Tibial artery (tissue), 4 donors: ENCODE measurements at regions not wholly inside any gene's neighbourhood (a gene's known extent, or its start where the extent isn't known, plus 50 kb on each side); places are given as distances from the start of the nearest gene placed in this dataset.

Experiments
- DNase-seq, 2 donors: peaks; one replicate each; pipeline ENCODE4 v3.0.0-alpha.2; 2019
- H3K27ac ChIP-seq, 2 donors: fragments of 200-600 bp; sonication (generic) in 1 of 2; 1 replicate in 1 of 2; 2 replicates in 1 of 2; pipeline ENCODE4 v1.5.1; 2018 to 2019; ENCODE audit warnings: mild to moderate bottlenecking in 1 of 2
- H3K27me3 ChIP-seq, 2 donors: fragments of 200-600 bp; sonication (generic) in 1 of 2; one replicate each; pipeline versions ENCODE4 v1.5.1 to v1.6.0; 2016 to 2019
- H3K36me3 ChIP-seq, 3 donors: fragments of 200-600 bp; sonication (generic) in 2 of 3; one replicate each; pipeline ENCODE4 v1.5.1; 2016 to 2019; ENCODE audit warnings: mild to moderate bottlenecking in 2 of 3
- H3K4me1 ChIP-seq, 4 donors: fragments of 200-600 bp; sonication (generic) in 2 of 4; 1 replicate in 3 of 4; 2 replicates in 1 of 4; pipeline ENCODE4 v1.5.1; 2016 to 2019
- H3K4me3 ChIP-seq, 2 donors: fragments of 200-600 bp; sonication (generic) in 1 of 2; 1 replicate in 1 of 2; 2 replicates in 1 of 2; pipeline ENCODE4 v1.5.1; 2018 to 2019; ENCODE audit warnings: mild to moderate bottlenecking in 2 of 2
- H3K9me3 ChIP-seq, 3 donors: fragments of 200-600 bp; sonication (generic) in 1 of 3; one replicate each; pipeline ENCODE4 v1.5.1; 2016 to 2019
- intact Hi-C: fragments of 100-400 bp; cut with DNase I; formaldehyde crosslinking; loops from one replicate; pipeline ENCODE4 v1.15.0; 2023; ENCODE audit warnings: low total_unique reads
- TF ChIP-seq, protein P1 (sequence below), 2 experiments: fragments of 200-600 bp in 1 of 2; fragments of 450-650 bp in 1 of 2; IDR thresholded peaks; one replicate each; pipeline ENCODE4 v1.5.1; 2017 to 2019; ENCODE audit warnings: antibody characterized with exemption in 2 of 2, mild to moderate bottlenecking in 1 of 2, moderate library complexity in 1 of 2

DNA sequence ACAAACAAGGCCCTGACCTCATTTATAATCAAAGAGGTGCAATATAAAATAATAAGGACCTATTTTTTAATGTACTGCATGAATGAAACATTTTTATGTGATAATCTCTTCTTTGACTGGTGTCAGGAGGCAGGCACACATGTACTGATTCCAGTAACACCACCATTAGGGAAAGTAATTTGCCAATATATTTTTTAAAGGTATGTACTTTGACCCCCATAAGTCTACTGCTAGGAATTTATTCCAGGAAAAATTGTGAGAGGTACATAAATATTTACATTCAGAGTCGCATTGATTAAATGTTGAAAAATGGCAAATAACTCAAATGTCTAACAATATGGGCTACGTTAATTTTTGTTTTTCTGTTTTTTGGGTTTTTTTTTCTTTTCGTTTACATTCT, 325.4 kb upstream of the PRDM1 start:
- peaks cover 0 to 5% (median 0%) of the 10 kb centered on the region in 4 donors for H3K4me1 ChIP-seq
- H3K9me3 ChIP-seq: no peaks in the 10 kb centered on the region
- intact Hi-C loops: no loop called here
- no peak for DNase-seq
- no peaks in the 10 kb centered on the region for H3K36me3 ChIP-seq
- H3K27me3 ChIP-seq: no peaks in the 10 kb centered on the region
- TF ChIP-seq, protein P1, sequence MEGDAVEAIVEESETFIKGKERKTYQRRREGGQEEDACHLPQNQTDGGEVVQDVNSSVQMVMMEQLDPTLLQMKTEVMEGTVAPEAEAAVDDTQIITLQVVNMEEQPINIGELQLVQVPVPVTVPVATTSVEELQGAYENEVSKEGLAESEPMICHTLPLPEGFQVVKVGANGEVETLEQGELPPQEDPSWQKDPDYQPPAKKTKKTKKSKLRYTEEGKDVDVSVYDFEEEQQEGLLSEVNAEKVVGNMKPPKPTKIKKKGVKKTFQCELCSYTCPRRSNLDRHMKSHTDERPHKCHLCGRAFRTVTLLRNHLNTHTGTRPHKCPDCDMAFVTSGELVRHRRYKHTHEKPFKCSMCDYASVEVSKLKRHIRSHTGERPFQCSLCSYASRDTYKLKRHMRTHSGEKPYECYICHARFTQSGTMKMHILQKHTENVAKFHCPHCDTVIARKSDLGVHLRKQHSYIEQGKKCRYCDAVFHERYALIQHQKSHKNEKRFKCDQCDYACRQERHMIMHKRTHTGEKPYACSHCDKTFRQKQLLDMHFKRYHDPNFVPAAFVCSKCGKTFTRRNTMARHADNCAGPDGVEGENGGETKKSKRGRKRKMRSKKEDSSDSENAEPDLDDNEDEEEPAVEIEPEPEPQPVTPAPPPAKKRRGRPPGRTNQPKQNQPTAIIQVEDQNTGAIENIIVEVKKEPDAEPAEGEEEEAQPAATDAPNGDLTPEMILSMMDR (IDR thresholded peaks at IDR 0.05): no peak
- no peak overlapping the region for H3K4me3 ChIP-seq
- no peak overlapping the region for H3K27ac ChIP-seq

DNA sequence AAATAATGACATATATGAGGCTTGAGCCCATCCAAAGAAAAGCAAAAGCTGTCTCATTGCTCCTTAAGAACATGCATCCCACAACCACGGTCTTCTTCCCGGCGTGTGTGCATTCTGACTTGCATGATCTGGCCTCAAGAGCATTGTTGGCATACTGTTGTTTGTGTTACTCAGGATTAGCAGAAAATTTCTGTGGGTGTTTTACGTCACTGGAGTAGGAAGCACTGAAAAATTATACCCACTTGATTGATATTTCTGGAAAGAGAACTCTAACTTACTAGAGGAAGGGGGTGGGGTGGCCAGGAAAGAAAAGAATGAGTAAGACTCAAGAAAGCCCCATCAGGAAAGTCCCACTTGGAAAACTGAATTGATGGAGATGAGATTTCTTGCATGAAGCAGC, 326.2 kb upstream of the PRDM1 start:
- Histone ChIP-seq H3K4me1 (peaks cover 0 to 5% (median 0%) of the 10 kb centered on the region in 4 donors), H3K9me3 (no peaks in the 10 kb centered on the region), H3K27ac (no peak overlapping the region), H3K27me3 (no peaks in the 10 kb centered on the region), H3K4me3 (no peak overlapping the region), H3K36me3 (no peaks in the 10 kb centered on the region)
- intact Hi-C loops: no loop called here
- TF ChIP-seq, protein P1 (IDR thresholded peaks at IDR 0.05): no peak
- DNase-seq: no peak

DNA sequence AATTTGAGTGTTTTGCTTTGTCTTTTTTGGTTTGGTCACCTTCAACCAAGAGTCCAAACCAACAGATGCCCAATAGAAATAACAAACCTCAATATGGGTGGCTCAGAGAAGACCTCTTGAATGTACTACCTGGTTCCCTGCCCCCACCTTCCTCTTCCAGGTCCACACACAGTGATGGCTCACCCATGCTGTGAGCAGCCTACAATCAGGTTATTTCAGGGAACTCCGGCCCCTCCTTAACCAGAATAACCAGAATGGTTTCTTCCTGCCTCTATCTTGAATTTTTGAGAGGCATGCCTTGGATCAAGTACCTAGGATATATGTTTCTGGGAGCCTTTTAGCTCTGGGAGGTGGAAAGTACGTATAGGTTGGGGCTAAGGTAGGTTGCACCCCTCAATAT, 327.1 kb upstream of the PRDM1 start:
- no peaks in the 10 kb centered on the region for H3K27me3 ChIP-seq
- TF ChIP-seq, protein P1 (IDR thresholded peaks at IDR 0.05): no peak
- H3K27ac ChIP-seq: no peak overlapping the region
- H3K4me1 ChIP-seq: peaks cover 0 to 5% (median 0%) of the 10 kb centered on the region in 4 donors
- no peaks in the 10 kb centered on the region for H3K36me3 ChIP-seq
- H3K9me3 ChIP-seq: no peaks in the 10 kb centered on the region
- DNase-seq: no peak
- no peak overlapping the region for H3K4me3 ChIP-seq
- intact Hi-C loops: no loop called here

DNA sequence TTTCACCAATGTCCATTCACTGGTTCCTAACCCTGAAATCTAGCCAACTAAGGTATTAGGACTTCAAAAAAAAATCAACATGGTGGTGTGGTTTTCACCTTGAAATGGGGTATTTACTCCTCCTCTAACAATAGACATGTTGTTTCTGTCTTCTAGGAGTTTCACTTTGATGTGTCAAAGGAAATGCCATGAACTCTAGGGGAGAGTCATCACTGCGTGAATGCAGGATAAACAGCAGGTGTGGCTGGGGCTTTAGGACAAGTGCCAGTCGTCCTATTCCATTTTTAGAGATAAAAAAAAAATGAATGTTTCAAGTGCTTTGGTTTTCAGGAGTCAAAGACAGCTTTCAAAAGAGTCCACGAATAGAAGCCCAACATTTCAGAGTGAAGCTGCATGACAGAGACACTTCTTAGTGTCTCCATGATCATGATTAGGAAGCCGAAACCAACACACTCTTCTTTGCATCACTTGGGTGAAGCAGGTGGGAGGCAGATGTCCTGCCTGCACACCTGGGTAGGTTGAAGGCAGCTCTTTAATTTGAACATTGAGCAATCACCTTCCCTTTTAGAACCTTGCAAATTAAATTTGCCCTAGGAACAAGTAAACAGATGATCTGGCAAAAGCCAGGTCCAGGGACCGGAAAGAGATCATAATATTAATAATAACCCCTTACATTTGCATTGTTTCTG, 328.5 kb upstream of the PRDM1 start:
- no peaks in the 10 kb centered on the region for H3K36me3 ChIP-seq
- no peaks in the 10 kb centered on the region for H3K9me3 ChIP-seq
- TF ChIP-seq, protein P1 (IDR thresholded peaks at IDR 0.05): no peak
- H3K4me3 ChIP-seq: no peak overlapping the region
- intact Hi-C loops: no loop called here
- no peak overlapping the region for H3K27ac ChIP-seq
- H3K27me3 ChIP-seq: no peaks in the 10 kb centered on the region
- DNase-seq: no peak
- peaks cover 0 to 5% (median 0%) of the 10 kb centered on the region in 4 donors for H3K4me1 ChIP-seq

DNA sequence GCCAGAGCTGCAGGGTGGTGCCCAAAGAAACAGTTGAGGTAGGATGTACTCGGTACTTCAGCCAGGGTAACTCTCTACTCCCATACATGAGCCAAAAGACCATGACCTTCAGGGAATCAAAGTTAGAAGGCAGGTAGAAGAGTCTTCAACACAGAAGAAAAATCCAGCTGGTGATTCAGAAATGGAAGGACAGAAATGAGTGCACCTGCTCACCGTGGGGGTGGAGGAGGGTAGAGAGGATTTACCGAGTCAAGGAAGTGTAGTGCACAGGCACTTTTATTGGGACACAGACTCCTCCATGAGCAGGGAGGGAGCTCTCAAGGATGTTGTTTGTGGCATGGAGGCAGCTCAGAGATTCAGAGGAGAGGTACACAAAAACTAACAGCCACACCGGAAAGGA, 330.3 kb upstream of the PRDM1 start:
- peaks cover 0 to 5% (median 0%) of the 10 kb centered on the region in 4 donors for H3K4me1 ChIP-seq
- H3K27me3 ChIP-seq: no peaks in the 10 kb centered on the region
- H3K36me3 ChIP-seq: no peaks in the 10 kb centered on the region
- no peak overlapping the region for H3K4me3 ChIP-seq
- intact Hi-C loops: no loop called here
- no peak for DNase-seq
- TF ChIP-seq, protein P1 (IDR thresholded peaks at IDR 0.05): no peak
- no peaks in the 10 kb centered on the region for H3K9me3 ChIP-seq
- no peak overlapping the region for H3K27ac ChIP-seq
